Choroid plexus epithelial cell (primary cell): ENCODE measurements at regions not wholly inside any gene's neighbourhood (a gene's known extent, or its start where the extent isn't known, plus 50 kb on each side); places are given as distances from the start of the nearest gene placed in this dataset.

Experiments
- DNase-seq: peaks from one replicate; pipeline ENCODE4 v3.0.0-alpha.2; 2010; ENCODE audit warnings: low read depth
- H3K4me3 ChIP-seq: 2 replicates; pipeline ENCODE4 v1.5.1; 2011; ENCODE audit warnings: low read depth, mild to moderate bottlenecking, control low read depth, low read length, moderate library complexity
- CTCF ChIP-seq: conservative IDR thresholded peaks from 2 replicates; pipeline ENCODE4 v1.5.1; 2011; ENCODE audit warnings: low read depth, mild to moderate bottlenecking, control low read depth, inconsistent platforms, low read length, moderate library complexity

GRCh38 chr5:166553778-166554177, 1737.7 kb upstream of the WWC1 start:
- DNase-seq = no peak
- TF ChIP-seq CTCF = no peak
- H3K4me3 ChIP-seq = no peak overlapping the region

- no peak for DNase-seq
- no peak for TF ChIP-seq CTCF
- no peak overlapping the region for H3K4me3 ChIP-seq
These were observed 1729.7 kb upstream of the WWC1 start for GRCh38 chr5:166561759-166562158.

DNA sequence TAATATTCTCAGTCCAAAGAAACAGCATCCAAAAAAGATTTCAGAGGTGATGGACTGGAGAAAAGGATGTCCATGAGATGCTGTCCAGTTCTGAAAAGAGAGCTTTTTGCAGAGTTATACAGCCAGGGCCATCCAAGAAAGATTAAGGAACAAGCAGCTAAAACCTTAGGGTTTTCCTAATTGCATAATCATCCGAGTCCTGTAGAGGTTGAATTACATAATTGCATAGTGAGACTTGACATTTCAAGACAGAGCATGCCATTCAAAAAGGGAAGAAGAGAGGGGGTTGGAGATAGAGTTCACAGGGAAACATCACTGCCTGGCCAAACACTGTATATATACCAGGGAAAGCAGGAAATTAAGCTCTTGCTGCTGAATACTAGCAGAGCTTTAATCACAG, 1729.2 kb upstream of the WWC1 start:
- no peak for TF ChIP-seq CTCF
- no peak for DNase-seq
- H3K4me3 ChIP-seq = no peak overlapping the region

- DNase-seq = no peak
- no peak overlapping the region for H3K4me3 ChIP-seq
- no peak for TF ChIP-seq CTCF
These were observed 1724.7 kb upstream of the WWC1 start for GRCh38 chr5:166566725-166567124.

- no peak overlapping the region for H3K4me3 ChIP-seq
- DNase-seq = no peak
- no peak for TF ChIP-seq CTCF
These were observed 1720.6 kb upstream of the WWC1 start for GRCh38 chr5:166570865-166571264.

- H3K4me3 ChIP-seq = no peak overlapping the region
- TF ChIP-seq CTCF = no peak
- DNase-seq = no peak
These were observed 1719.8 kb upstream of the WWC1 start for GRCh38 chr5:166571668-166572067.

- no peak for DNase-seq
- TF ChIP-seq CTCF = no peak
- H3K4me3 ChIP-seq = no peak overlapping the region
These were observed 1715.1 kb upstream of the WWC1 start for GRCh38 chr5:166576323-166576722.
